Muscle of leg (tissue), 3 donors: ENCODE measurements at regions not wholly inside any gene's neighbourhood (a gene's known extent, or its start where the extent isn't known, plus 50 kb on each side); places are given as distances from the start of the nearest gene placed in this dataset.
"Not testable (repeated sequence)": the region's sequence is repeated elsewhere in the genome, so short reads cannot be mapped to it uniquely, and the experiment has no call there.

ENCODE experiments used
- DNase-seq: peaks from one replicate; pipeline ENCODE4 v3.0.0; 2013
- H3K27ac ChIP-seq: one replicate; pipeline ENCODE4 v1.5.1; 2013; ENCODE audit warnings: mild to moderate bottlenecking, low read length, control low read depth
- H3K27me3 ChIP-seq: one replicate; pipeline ENCODE4 v1.6.1; 2013; ENCODE audit warnings: low read length; ENCODE audit not compliant: control insufficient read depth, insufficient read depth
- H3K36me3 ChIP-seq: one replicate; pipeline ENCODE4 v1.6.1; 2013; ENCODE audit warnings: low read length; ENCODE audit not compliant: control insufficient read depth, insufficient read depth
- H3K4me1 ChIP-seq: one replicate; pipeline ENCODE4 v1.6.1; 2013; ENCODE audit warnings: low read length; ENCODE audit not compliant: control insufficient read depth, insufficient read depth
- H3K4me3 ChIP-seq: one replicate; pipeline ENCODE4 v1.5.1; 2013; ENCODE audit warnings: low read length, control low read depth
- H3K9me3 ChIP-seq: replicated peaks from 2 replicates; pipeline ENCODE4 v1.6.1; 2013; ENCODE audit warnings: low read depth, low read length; ENCODE audit not compliant: control insufficient read depth
- WGBS: methylation state at CpG from one replicate; pipeline ENCODE4 v1.1.5; 2013; ENCODE audit warnings: missing lambda C conversion rate; ENCODE audit not compliant: insufficient coverage; 5-methylcytosine and 5-hydroxymethylcytosine counted together

- DNase-seq = no peak
- Histone ChIP-seq H3K27me3 (peaks cover 30% of the 10 kb centered on the region), H3K4me1 (no peaks in the 10 kb centered on the region), H3K4me3 (no peak overlapping the region), H3K36me3 (no peaks in the 10 kb centered on the region), H3K27ac (no peak overlapping the region), H3K9me3 (no peaks in the 10 kb centered on the region)
- 51% methylated on average over 2 of the region's 2 CpGs for WGBS
Observed at GRCh38 chr5:135169753-135170152, 135.7 kb upstream of the PITX1 start.

DNA sequence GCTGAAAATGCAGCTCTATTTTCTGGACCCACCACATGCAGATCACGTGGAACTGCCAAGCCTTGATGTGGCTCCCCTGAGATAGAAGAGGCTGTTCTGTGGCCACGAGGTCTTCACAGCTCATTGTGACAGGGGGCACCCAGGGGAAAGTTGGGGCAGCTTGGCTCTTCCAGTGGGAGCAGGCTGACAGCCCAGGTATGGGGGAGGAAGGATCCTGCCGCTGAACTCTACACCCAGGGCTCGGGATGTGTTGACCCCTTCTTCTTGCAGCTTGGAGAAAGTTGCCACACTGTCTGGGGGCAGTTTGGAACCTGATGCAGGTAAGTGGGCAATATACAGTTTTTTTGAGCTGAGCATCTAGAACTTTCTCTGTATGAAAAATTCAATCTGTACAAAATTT, 133.6 kb upstream of the PITX1 start:
- no peak overlapping the region for H3K27ac ChIP-seq
- 58% methylated on average over 3 of the region's 4 CpGs for WGBS
- no peaks in the 10 kb centered on the region for H3K36me3 ChIP-seq
- H3K27me3 ChIP-seq = peaks cover 34% of the 10 kb centered on the region
- DNase-seq = no peak
- H3K9me3 ChIP-seq = no peaks in the 10 kb centered on the region
- H3K4me1 ChIP-seq = no peaks in the 10 kb centered on the region
- H3K4me3 ChIP-seq = no peak overlapping the region

GRCh38 chr5:135164873-135165614, 131.0 kb upstream of the PITX1 start:
- not testable (repeated sequence) for DNase-seq, H3K9me3 ChIP-seq, H3K27ac ChIP-seq, H3K4me3 ChIP-seq, H3K4me1 ChIP-seq, H3K36me3 ChIP-seq
- peaks cover 29% of the 10 kb centered on the region for H3K27me3 ChIP-seq
- WGBS = no CpG with 5 or more reads among the region's 4 CpGs

DNA sequence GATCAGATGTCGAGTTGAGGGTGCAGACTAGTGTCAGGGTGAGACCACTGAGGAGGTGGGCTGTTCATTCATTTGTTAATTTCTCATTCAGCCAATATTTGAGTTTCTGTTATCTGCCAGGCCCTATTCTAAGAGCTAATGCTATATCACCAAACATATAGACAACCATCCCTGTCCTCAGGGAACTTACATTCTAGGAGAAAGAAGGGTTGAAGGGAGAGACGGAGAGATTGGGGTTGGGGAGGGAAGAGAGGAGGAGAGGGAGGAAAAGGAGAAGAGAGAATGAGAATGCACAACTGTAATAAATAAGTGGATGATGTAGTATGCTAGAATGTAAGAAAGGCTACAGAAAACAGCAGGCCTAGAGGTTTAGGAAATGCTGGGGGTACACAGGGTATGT, 129.9 kb upstream of the PITX1 start:
- Histone ChIP-seq H3K36me3 (no peaks in the 10 kb centered on the region), H3K4me3 (no peak overlapping the region), H3K4me1 (no peaks in the 10 kb centered on the region), H3K27ac (no peak overlapping the region), H3K9me3 (peaks cover 3% of the 10 kb centered on the region), H3K27me3 (peaks cover 24% of the 10 kb centered on the region)
- no peak for DNase-seq
- WGBS = 71% methylated on average over 1 of the region's 2 CpGs

DNA sequence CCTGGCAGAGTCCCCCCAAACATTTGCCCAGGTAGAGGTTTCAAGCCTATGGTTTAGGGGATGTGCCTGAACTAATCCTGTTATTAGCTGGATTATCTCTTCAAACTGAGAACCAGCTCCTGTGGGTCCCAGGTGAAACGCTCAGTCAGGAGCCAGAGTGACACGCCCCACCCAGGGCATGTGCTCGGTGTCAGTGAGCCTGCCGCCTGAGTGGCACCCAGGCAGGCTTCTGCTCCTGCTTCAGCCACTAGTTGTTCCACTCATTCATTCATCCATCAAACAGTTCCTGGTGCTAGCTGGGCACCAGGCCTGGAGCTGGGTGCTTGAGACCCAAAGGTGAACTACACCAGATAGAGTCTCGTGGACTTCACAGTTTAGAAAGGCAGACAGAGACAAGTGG, 129.4 kb upstream of the PITX1 start:
- Histone ChIP-seq H3K4me3 (no peak overlapping the region), H3K4me1 (no peaks in the 10 kb centered on the region), H3K27ac (no peak overlapping the region), H3K36me3 (no peaks in the 10 kb centered on the region), H3K27me3 (peaks cover 20% of the 10 kb centered on the region), H3K9me3 (peaks cover 8% of the 10 kb centered on the region)
- DNase-seq = no peak
- 90% methylated on average over 5 of the region's 5 CpGs for WGBS

- no peak overlapping the region for H3K4me3 ChIP-seq
- H3K27me3 ChIP-seq = peaks cover 14% of the 10 kb centered on the region
- H3K27ac ChIP-seq = no peak overlapping the region
- 93% methylated on average over 2 of the region's 9 CpGs for WGBS
- no peak for DNase-seq
- peaks cover 8% of the 10 kb centered on the region for H3K9me3 ChIP-seq
- no peaks in the 10 kb centered on the region for H3K36me3 ChIP-seq
- H3K4me1 ChIP-seq = no peaks in the 10 kb centered on the region
Observed at GRCh38 chr5:135162661-135163265, 128.7 kb upstream of the PITX1 start.

DNA sequence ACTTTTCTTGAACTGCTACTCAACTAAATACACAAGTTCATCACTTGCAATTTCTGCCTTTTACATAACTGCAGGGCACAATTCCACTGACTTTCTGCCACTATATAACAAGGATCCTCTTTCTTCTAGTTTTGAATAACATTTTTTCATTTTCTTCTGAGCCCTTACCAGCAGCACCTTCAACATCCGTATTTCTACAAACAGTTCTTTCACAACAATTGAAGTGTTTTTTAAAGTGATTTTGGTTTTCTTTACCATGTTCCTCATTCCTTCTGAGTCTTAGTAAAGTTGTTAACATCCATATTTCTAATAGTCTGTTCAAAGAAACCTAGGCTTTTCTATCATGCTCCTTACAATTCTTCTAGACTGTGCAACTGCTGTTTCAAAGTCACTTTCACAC, 127.2 kb upstream of the PITX1 start:
- DNase-seq = no peak
- Histone ChIP-seq H3K4me3 (no peak overlapping the region), H3K36me3 (no peaks in the 10 kb centered on the region), H3K4me1 (no peaks in the 10 kb centered on the region), H3K9me3 (peaks cover 10% of the 10 kb centered on the region), H3K27ac (no peak overlapping the region), H3K27me3 (peaks cover 8% of the 10 kb centered on the region)
- WGBS = no CpG with 5 or more reads among the region's 1 CpG

GRCh38 chr5:135160036-135160675, 126.1 kb upstream of the PITX1 start:
- Histone ChIP-seq H3K9me3 (peaks cover 10% of the 10 kb centered on the region), H3K27me3 (peaks cover 8% of the 10 kb centered on the region), H3K4me3 (no peak overlapping the region), H3K27ac (no peak overlapping the region), H3K36me3 (no peaks in the 10 kb centered on the region), H3K4me1 (no peaks in the 10 kb centered on the region)
- DNase-seq = no peak
- WGBS = no CpG with 5 or more reads among the region's 1 CpG

- no peak for DNase-seq
- Histone ChIP-seq H3K4me3 (no peak overlapping the region), H3K27me3 (peaks cover 8% of the 10 kb centered on the region), H3K27ac (no peak overlapping the region), H3K36me3 (no peaks in the 10 kb centered on the region), H3K9me3 (peaks cover 10% of the 10 kb centered on the region), H3K4me1 (no peaks in the 10 kb centered on the region)
- no CpG with 5 or more reads among the region's 1 CpG for WGBS
Observed at GRCh38 chr5:135159626-135160025, 125.6 kb upstream of the PITX1 start.

DNA sequence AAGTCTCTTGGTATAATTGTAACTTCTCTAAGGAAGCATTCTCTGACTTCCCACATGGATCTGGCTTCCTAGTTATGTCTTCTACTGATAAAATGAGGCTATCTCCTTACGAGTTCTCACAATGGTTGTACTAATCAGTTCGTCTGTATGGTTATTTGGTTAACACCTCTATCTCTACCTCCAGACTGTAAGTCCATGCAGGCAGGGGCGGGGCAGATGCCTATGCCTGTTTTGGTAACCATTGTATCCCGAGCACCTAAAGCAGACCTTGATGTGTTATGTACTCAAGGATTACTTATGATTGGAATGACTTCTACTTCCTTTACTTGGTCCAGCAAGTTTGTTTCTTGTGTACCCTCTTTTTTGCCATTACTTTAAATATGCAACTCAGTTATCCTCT, 125.0 kb upstream of the PITX1 start:
- H3K4me1 ChIP-seq = no peaks in the 10 kb centered on the region
- no CpG with 5 or more reads among the region's 4 CpGs for WGBS
- H3K4me3 ChIP-seq = no peak overlapping the region
- H3K27ac ChIP-seq = no peak overlapping the region
- no peak for DNase-seq
- H3K36me3 ChIP-seq = no peaks in the 10 kb centered on the region
- peaks cover 8% of the 10 kb centered on the region for H3K27me3 ChIP-seq
- peaks cover 10% of the 10 kb centered on the region for H3K9me3 ChIP-seq
